Adrenal gland (tissue), 9 donors: ENCODE measurements at regions not wholly inside any gene's neighbourhood (a gene's known extent, or its start where the extent isn't known, plus 50 kb on each side); places are given as distances from the start of the nearest gene placed in this dataset.

Experiments
- DNase-seq, 7 donors: peaks; one replicate each; pipeline ENCODE4 v3.0.0-alpha.2; 2019 to 2020
- H3K27ac ChIP-seq, 5 donors: fragments of 200-600 bp; sonication (generic) in 4 of 5; 1 replicate in 3 of 5; 2 replicates in 2 of 5; pipeline versions ENCODE4 v1.5.1 to v1.8.0; 2016 to 2020; ENCODE audit warnings: mild to moderate bottlenecking in 1 of 5
- H3K27me3 ChIP-seq: fragments of 200-600 bp; 2 replicates; pipeline ENCODE4 v1.8.0; 2021
- H3K36me3 ChIP-seq, 2 donors: fragments of 200-600 bp; replicated peaks in 1 of 2; 1 replicate in 1 of 2; 2 replicates in 1 of 2; pipeline versions ENCODE4 v1.5.1 to v1.8.0; 2018 to 2022
- H3K4me1 ChIP-seq, 2 donors: fragments of 200-600 bp; replicated peaks in 1 of 2; 1 replicate in 1 of 2; 2 replicates in 1 of 2; pipeline versions ENCODE4 v1.5.1 to v1.8.0; 2018 to 2021
- H3K4me3 ChIP-seq, 4 donors: fragments of 200-600 bp; sonication (generic) in 3 of 4; one replicate each; pipeline ENCODE4 v1.5.1; 2016 to 2018
- H3K9me3 ChIP-seq, 3 donors: fragments of 200-600 bp; sonication (generic) in 1 of 3; replicated peaks in 1 of 3; 1 replicate in 2 of 3; 2 replicates in 1 of 3; pipeline versions ENCODE4 v1.5.1 to v1.8.0; 2016 to 2021
- CTCF ChIP-seq, 6 experiments: fragments of 450-650 bp in 4 of 6; fragments of 200-600 bp in 2 of 6; sonication (generic) in 1 of 6; IDR thresholded peaks; 1 replicate in 5 of 6; 2 replicates in 1 of 6; pipeline versions ENCODE4 v1.5.1 to v1.8.0; 2016 to 2021; ENCODE audit warnings: antibody characterized with exemption in 6 of 6, mild to moderate bottlenecking in 2 of 6, moderate library complexity in 1 of 6
- POLR2A ChIP-seq, 2 donors: fragments of 450-650 bp; IDR thresholded peaks; one replicate each; pipeline ENCODE4 v1.6.1; 2017; ENCODE audit warnings: antibody characterized with exemption in 2 of 2, mild to moderate bottlenecking in 2 of 2, moderate library complexity in 1 of 2
- WGBS, 4 donors: extraction: QIAGEN DNeasy Blood & Tissue Kit in 2 of 4; methylation state at CpG; one replicate each; pipeline versions ENCODE4 v1.1.5 to v1.1.7; 2013 to 2017; 5-methylcytosine and 5-hydroxymethylcytosine counted together
- intact Hi-C, 2 donors: fragments of 100-400 bp; cut with DNase I; formaldehyde crosslinking; loops; one replicate each; pipeline versions ENCODE4 v1.14.1 to v1.15.0; 2022 to 2023
- donor health status: healthy with polysubstance abuse.
- donor health status: Bipolar disorder and iron deficiency.
- donor health status: DM: yes; HTN: yes; CAD: no.
- donor health status: DM: no; HTN: no; CAD: no.
- donor health status: DM: no; HTN: no; CAD: no.

DNA sequence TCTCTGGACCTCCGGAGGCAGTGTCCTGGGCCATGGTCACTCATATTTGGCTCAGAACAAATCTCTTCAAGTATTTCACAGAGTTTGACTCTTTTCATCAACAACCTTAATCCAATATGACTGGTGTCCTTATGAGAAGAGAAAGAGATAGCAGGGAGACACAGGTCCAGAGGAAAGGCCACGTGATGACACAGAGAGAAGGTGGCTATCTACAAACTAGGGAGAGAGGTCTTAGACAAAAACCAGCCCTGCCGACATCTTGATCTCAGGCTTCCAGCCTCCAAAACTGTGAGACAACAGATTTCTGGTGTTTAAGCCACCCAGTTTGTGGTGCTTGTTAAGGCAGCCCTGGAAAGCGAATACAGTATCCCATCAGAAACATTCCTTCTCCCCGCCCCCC lies 237.1 kb upstream of the PROK2 start:
- TF ChIP-seq POLR2A (IDR thresholded peaks at IDR 0.05) (no peak), CTCF (IDR thresholded peaks at IDR 0.05) (no peak)
- H3K4me1 ChIP-seq: no peaks in the 10 kb centered on the region
- no peak overlapping the region for H3K27ac ChIP-seq
- no peak for DNase-seq
- no peaks in the 10 kb centered on the region for H3K27me3 ChIP-seq
- no peaks in the 10 kb centered on the region for H3K9me3 ChIP-seq
- intact Hi-C loops: no loop called here
- H3K4me3 ChIP-seq: no peak overlapping the region
- no peaks in the 10 kb centered on the region for H3K36me3 ChIP-seq
- 93 to 97% (median 95%) methylated on average over 5 of the region's 5 CpGs for WGBS, 4 donors

- no peak overlapping the region for H3K27ac ChIP-seq
- DNase-seq: no peak
- TF ChIP-seq CTCF (IDR thresholded peaks at IDR 0.05) (no peak), POLR2A (IDR thresholded peaks at IDR 0.05) (no peak)
- no peaks in the 10 kb centered on the region for H3K4me1 ChIP-seq
- no peak overlapping the region for H3K4me3 ChIP-seq
- no peaks in the 10 kb centered on the region for H3K27me3 ChIP-seq
- H3K36me3 ChIP-seq: no peaks in the 10 kb centered on the region
- no peaks in the 10 kb centered on the region for H3K9me3 ChIP-seq
- 97 to 100% (median 97%) methylated on average over 1 of the region's 1 CpG for WGBS, 4 donors
- intact Hi-C loops: no loop called here
Observed at GRCh38 chr3:72021531-72021930, 236.6 kb upstream of the PROK2 start.

DNA sequence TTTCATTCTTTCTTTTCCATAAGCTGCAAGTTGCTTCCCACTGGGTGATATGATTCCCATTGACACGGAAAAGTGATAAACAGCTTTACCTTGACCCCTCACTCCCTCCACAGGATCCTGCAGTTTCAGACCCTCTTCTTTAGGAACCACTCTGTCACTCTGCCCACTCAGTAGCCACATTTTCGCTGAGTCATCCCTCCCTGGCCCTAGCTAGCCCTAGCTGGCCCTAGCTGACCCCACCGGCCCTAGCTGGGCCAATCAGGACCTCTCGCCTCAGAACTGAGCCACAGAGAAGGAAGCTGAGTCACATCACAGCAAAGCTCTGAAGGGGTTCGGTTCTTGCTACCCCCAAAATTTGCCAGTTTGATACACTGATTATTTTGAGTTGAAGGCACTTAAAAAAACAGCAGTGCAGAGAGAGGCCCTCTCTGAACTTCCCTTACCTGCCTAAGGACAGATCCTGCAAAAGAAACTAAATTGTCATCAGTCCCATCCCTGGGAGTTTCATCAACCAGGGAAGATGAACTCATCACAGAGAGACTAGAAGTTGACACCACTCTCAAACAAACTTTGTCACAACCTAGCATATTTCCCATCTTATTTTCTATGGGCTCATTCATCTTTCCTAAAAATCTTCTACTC lies 233.5 kb upstream of the PROK2 start:
- no peaks in the 10 kb centered on the region for H3K4me1 ChIP-seq
- H3K9me3 ChIP-seq: no peaks in the 10 kb centered on the region
- TF ChIP-seq POLR2A (IDR thresholded peaks at IDR 0.05) (no peak), CTCF (IDR thresholded peaks at IDR 0.05) (no peak)
- intact Hi-C loops: no loop called here
- H3K36me3 ChIP-seq: no peaks in the 10 kb centered on the region
- WGBS, 4 donors: 61 to 85% (median 72%) methylated on average over 5 of the region's 5 CpGs
- no peaks in the 10 kb centered on the region for H3K27me3 ChIP-seq
- H3K27ac ChIP-seq: no peak overlapping the region
- peak in 3 of 7 donors; percentile 26 to 31 (median 29) for DNase-seq
- H3K4me3 ChIP-seq: no peak overlapping the region

DNA sequence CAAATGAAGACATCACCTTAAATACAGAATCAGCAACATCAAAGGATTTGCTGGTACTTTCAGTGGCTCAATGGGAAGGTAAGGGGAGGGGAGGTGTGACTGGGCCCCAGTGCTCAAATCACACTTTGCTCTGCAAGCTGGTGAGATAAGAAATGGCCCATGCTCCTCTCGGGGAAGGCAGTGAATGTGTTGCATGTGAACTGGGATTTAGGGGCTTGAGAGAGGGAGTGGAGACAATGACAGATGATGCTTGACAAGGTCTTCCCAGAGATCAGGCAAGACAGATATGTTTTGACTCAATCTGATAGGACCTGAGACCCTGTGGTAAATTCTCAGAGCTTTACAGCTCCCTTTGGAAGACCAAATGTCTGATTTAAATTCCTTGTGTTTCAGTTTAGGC lies 233.0 kb upstream of the PROK2 start:
- TF ChIP-seq POLR2A (IDR thresholded peaks at IDR 0.05) (no peak), CTCF (IDR thresholded peaks at IDR 0.05) (no peak)
- intact Hi-C loops: no loop called here
- no peaks in the 10 kb centered on the region for H3K9me3 ChIP-seq
- H3K27me3 ChIP-seq: no peaks in the 10 kb centered on the region
- H3K27ac ChIP-seq: no peak overlapping the region
- H3K36me3 ChIP-seq: no peaks in the 10 kb centered on the region
- WGBS, 4 donors: 87 to 95% (median 88%) methylated on average over 1 of the region's 1 CpG
- no peak for DNase-seq
- no peak overlapping the region for H3K4me3 ChIP-seq
- no peaks in the 10 kb centered on the region for H3K4me1 ChIP-seq
